ENCODE measurements at regions not wholly inside any gene's neighbourhood (a gene's known extent, or its start where the extent isn't known, plus 50 kb on each side); places are given as distances from the start of the nearest gene placed in this dataset.
A peak's percentile ranks its signal among the peaks of the same experiment; 100 is the strongest.

- Histone ChIP-seq H3K36me3 (no peaks in the 10 kb centered on the region), H3K27ac (no peak overlapping the region)
- peak; percentile 76 for ATAC-seq
Measured at GRCh38 chr16:51408357-51408756, 257.3 kb upstream of the SALL1 start.

GRCh38 chr16:51407921-51408320 lies 256.9 kb upstream of the SALL1 start:
- Histone ChIP-seq H3K27ac (no peak overlapping the region), H3K27me3 (no peaks in the 10 kb centered on the region), H3K4me1 (no peaks in the 10 kb centered on the region), H3K9me3 (no peaks in the 10 kb centered on the region), H3K4me3 (no peak overlapping the region), H3K36me3 (no peaks in the 10 kb centered on the region)
- intact Hi-C loops (cut with DNase I), result no loop called here
- ATAC-seq, result no peak
- DNase-seq, result no peak
- TF ChIP-seq CTCF (IDR thresholded peaks at IDR 0.05), result no peak

More at GRCh38 chr16:51408357-51408756, 257.3 kb upstream of the SALL1 start:
- H3K27me3 ChIP-seq, result no peaks in the 10 kb centered on the region
- intact Hi-C loops (cut with DNase I), result no loop called here
- no peaks in the 10 kb centered on the region for H3K4me1 ChIP-seq
- no peak for TF ChIP-seq CTCF (IDR thresholded peaks at IDR 0.05)
- DNase-seq, result no peak
- H3K9me3 ChIP-seq, result no peaks in the 10 kb centered on the region
- no peak overlapping the region for H3K4me3 ChIP-seq

GRCh38 chr16:51407199-51407598 lies 256.1 kb upstream of the SALL1 start:
- ATAC-seq, result no peak
- no peak for DNase-seq
- TF ChIP-seq CTCF (IDR thresholded peaks at IDR 0.05), result no peak
- Histone ChIP-seq H3K9me3 (no peaks in the 10 kb centered on the region), H3K4me3 (no peak overlapping the region), H3K27ac (no peak overlapping the region), H3K4me1 (no peaks in the 10 kb centered on the region), H3K36me3 (no peaks in the 10 kb centered on the region), H3K27me3 (no peaks in the 10 kb centered on the region)
- intact Hi-C loops (cut with DNase I), result no loop called here

- no peak for DNase-seq
- no peak for ATAC-seq
- intact Hi-C loops (cut with DNase I), result no loop called here
- no peak overlapping the region for H3K27ac ChIP-seq
- H3K4me1 ChIP-seq, result no peaks in the 10 kb centered on the region
- no peak for TF ChIP-seq CTCF (IDR thresholded peaks at IDR 0.05)
- no peaks in the 10 kb centered on the region for H3K27me3 ChIP-seq
- peaks cover 0 to 3% of the 10 kb centered on the region in 2 donors for H3K9me3 ChIP-seq
- no peak overlapping the region for H3K4me3 ChIP-seq
- no peaks in the 10 kb centered on the region for H3K36me3 ChIP-seq
Measured at GRCh38 chr16:51405361-51405760, 254.3 kb upstream of the SALL1 start.

GRCh38 chr16:51404386-51404785 lies 253.3 kb upstream of the SALL1 start:
- no peak for TF ChIP-seq CTCF (IDR thresholded peaks at IDR 0.05)
- H3K36me3 ChIP-seq, result no peaks in the 10 kb centered on the region
- ATAC-seq, result no peak

More at GRCh38 chr16:51404386-51404785, 253.3 kb upstream of the SALL1 start:
- Histone ChIP-seq H3K4me1 (no peaks in the 10 kb centered on the region), H3K27ac (no peak overlapping the region), H3K27me3 (no peaks in the 10 kb centered on the region), H3K9me3 (peaks cover 0 to 3% of the 10 kb centered on the region in 2 donors), H3K4me3 (no peak overlapping the region)
- DNase-seq, result no peak
- intact Hi-C loops (cut with DNase I), result no loop called here
